ENCODE measurements at regions not wholly inside any gene's neighbourhood (a gene's known extent, or its start where the extent isn't known, plus 50 kb on each side); places are given as distances from the start of the nearest gene placed in this dataset.

GRCh38 chr1:79708646-79709265 lies 702.2 kb upstream of the ADGRL4 start:
- WGBS, result 94% methylated on average over 1 of the region's 1 CpG
- no peak for TF ChIP-seq TAF1 (conservative IDR thresholded peaks at IDR 0.05)
- no peak for TF ChIP-seq NR2F2 (IDR thresholded peaks at IDR 0.05)
- no peak for TF ChIP-seq HNF4A (conservative IDR thresholded peaks at IDR 0.05)
- TF ChIP-seq RAD21 (IDR thresholded peaks at IDR 0.05), result no peak
- no peak for TF ChIP-seq JUND (IDR thresholded peaks at IDR 0.05)
- TF ChIP-seq ATF3 (IDR thresholded peaks at IDR 0.05), result no peak
- no peak for TF ChIP-seq FOXA2 (IDR thresholded peaks at IDR 0.05)
- TF ChIP-seq ZBTB33 (IDR thresholded peaks at IDR 0.05), result no peak
- TF ChIP-seq FOXA1 (IDR thresholded peaks at IDR 0.05), result no peak
- no peak for TF ChIP-seq HNF4G (IDR thresholded peaks at IDR 0.05)
- TF ChIP-seq REST (IDR thresholded peaks at IDR 0.05), result no peak
- TF ChIP-seq YY1 (IDR thresholded peaks at IDR 0.05), result no peak
- no peak for TF ChIP-seq SP1 (IDR thresholded peaks at IDR 0.05)
- TF ChIP-seq GABPA (IDR thresholded peaks at IDR 0.05 in 1 of 2, conservative IDR thresholded peaks at IDR 0.05 in 1 of 2), result no peak
- no peak for TF ChIP-seq CTCF (IDR thresholded peaks at IDR 0.05; ENCODE audit: low read depth, low read length, missing input control)
- TF ChIP-seq EGR1 (IDR thresholded peaks at IDR 0.05; ENCODE audit: low read depth in 2 of 2), result no peak
- TF ChIP-seq RXRA (IDR thresholded peaks at IDR 0.05), result no peak

GRCh38 chr1:79705218-79705617 lies 698.7 kb upstream of the ADGRL4 start:
- H3K36me3 ChIP-seq (ENCODE audit: control insufficient read depth in 4 of 4, insufficient read depth in 3 of 4, low read depth in 1 of 4, low read length in 3 of 4), result no peaks in the 10 kb centered on the region
- no peaks in the 10 kb centered on the region for H3K27me3 ChIP-seq (ENCODE audit: control insufficient read depth in 4 of 4, insufficient read depth in 4 of 4, low read length in 3 of 4)
- no peak overlapping the region for H3K4me3 ChIP-seq (ENCODE audit: low read depth in 1 of 3, low read length in 3 of 3)
- no peak overlapping the region for H3K27ac ChIP-seq (ENCODE audit: low read depth in 1 of 2, low read length in 2 of 2)
- WGBS, result 86% methylated on average over 2 of the region's 2 CpGs
- no peak for DNase-seq (ENCODE audit: low spot score)
- no peak overlapping the region for H3K9ac ChIP-seq (ENCODE audit: low read depth in 1 of 2, low read length in 2 of 2)
- H3K9me3 ChIP-seq (ENCODE audit: control insufficient read depth in 4 of 4, low read length in 3 of 4), result no peaks in the 10 kb centered on the region
- no peaks in the 10 kb centered on the region for H3K4me1 ChIP-seq (ENCODE audit: control insufficient read depth in 4 of 4, insufficient read depth in 4 of 4, low read length in 3 of 4)
- TF ChIP-seq HNF4G (IDR thresholded peaks at IDR 0.05), result no peak
- TF ChIP-seq EGR1 (IDR thresholded peaks at IDR 0.05; ENCODE audit: low read depth in 2 of 2), result no peak
- no peak for TF ChIP-seq NR2F2 (IDR thresholded peaks at IDR 0.05)
- TF ChIP-seq SP1 (IDR thresholded peaks at IDR 0.05), result no peak
- no peak for TF ChIP-seq REST (IDR thresholded peaks at IDR 0.05)
- no peak for TF ChIP-seq HNF4A (conservative IDR thresholded peaks at IDR 0.05)
- TF ChIP-seq JUND (IDR thresholded peaks at IDR 0.05), result no peak
- TF ChIP-seq GABPA (IDR thresholded peaks at IDR 0.05 in 1 of 2, conservative IDR thresholded peaks at IDR 0.05 in 1 of 2), result no peak
- TF ChIP-seq FOXA1 (IDR thresholded peaks at IDR 0.05), result no peak
- TF ChIP-seq MAX (IDR thresholded peaks at IDR 0.05), result no peak
- TF ChIP-seq YY1 (IDR thresholded peaks at IDR 0.05), result no peak
- no peak for TF ChIP-seq FOXA2 (IDR thresholded peaks at IDR 0.05)
- no peak for TF ChIP-seq ZBTB33 (IDR thresholded peaks at IDR 0.05)

More at GRCh38 chr1:79708646-79709265, 702.2 kb upstream of the ADGRL4 start:
- no peaks in the 10 kb centered on the region for H3K27me3 ChIP-seq (ENCODE audit: control insufficient read depth in 4 of 4, insufficient read depth in 4 of 4, low read length in 3 of 4)
- H3K4me1 ChIP-seq (ENCODE audit: control insufficient read depth in 4 of 4, insufficient read depth in 4 of 4, low read length in 3 of 4), result no peaks in the 10 kb centered on the region
- H3K9me3 ChIP-seq (ENCODE audit: control insufficient read depth in 4 of 4, low read length in 3 of 4), result no peaks in the 10 kb centered on the region
- no peak overlapping the region for H3K27ac ChIP-seq (ENCODE audit: low read depth in 1 of 2, low read length in 2 of 2)
- DNase-seq (ENCODE audit: low spot score), result no peak
- H3K36me3 ChIP-seq (ENCODE audit: control insufficient read depth in 4 of 4, insufficient read depth in 3 of 4, low read depth in 1 of 4, low read length in 3 of 4), result no peaks in the 10 kb centered on the region
- no peak overlapping the region for H3K9ac ChIP-seq (ENCODE audit: low read depth in 1 of 2, low read length in 2 of 2)
- H3K4me3 ChIP-seq (ENCODE audit: low read depth in 1 of 3, low read length in 3 of 3), result no peak overlapping the region

Data from liver (tissue), 8 donors.